Loucy (cell line): ENCODE measurements at regions not wholly inside any gene's neighbourhood (a gene's known extent, or its start where the extent isn't known, plus 50 kb on each side); places are given as distances from the start of the nearest gene placed in this dataset.

Experiments
- EZH2phosphoT487 ChIP-seq: fragments of 200-600 bp; IDR thresholded peaks from 2 replicates; pipeline ENCODE4 v1.6.1; 2018; ENCODE audit warnings: antibody characterized with exemption, mild to moderate bottlenecking, moderate library complexity, borderline replicate concordance
- TF ChIP-seq, protein P1 (sequence below): fragments of 200-600 bp; sonication (generic); conservative IDR thresholded peaks from 2 replicates; pipeline ENCODE4 v1.5.1; 2014; ENCODE audit warnings: mild to moderate bottlenecking, antibody characterized with exemption, low read length

DNA sequence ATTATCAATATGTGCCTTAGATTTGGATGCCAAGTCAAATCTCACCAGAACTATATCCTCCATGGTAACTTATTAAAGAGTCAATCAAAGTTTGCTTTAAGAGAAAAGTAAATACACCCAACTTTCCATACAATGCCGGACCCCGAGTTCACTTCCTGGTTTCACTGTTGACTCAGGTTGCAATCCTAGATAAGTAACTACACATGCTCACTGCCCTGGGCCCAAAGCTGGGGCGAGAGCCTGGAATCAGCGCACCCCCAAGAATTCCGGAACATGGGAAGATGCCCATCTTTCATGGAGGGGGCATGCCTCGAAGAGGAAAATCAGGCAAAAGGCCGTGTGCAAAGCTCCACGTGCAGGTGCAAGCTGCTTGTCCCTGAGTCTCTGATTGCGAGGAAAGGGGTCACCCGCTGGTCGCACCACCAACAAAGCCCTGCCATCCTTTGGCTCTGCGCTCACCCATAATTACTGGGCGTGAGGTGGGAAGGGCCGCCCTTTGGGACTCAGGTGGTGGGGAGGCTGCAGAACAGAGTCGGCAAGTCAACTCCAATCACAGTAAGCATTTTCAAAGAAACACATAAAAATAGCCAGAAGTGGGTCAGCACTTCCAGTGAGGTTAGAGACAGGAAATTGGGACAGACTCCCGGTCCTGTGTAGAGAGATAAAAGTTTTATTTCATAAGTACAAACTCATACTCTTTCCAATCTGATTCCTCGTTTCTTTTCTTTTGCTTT lies 167.7 kb downstream of the TOMM20 start:
- TF ChIP-seq, protein P1, sequence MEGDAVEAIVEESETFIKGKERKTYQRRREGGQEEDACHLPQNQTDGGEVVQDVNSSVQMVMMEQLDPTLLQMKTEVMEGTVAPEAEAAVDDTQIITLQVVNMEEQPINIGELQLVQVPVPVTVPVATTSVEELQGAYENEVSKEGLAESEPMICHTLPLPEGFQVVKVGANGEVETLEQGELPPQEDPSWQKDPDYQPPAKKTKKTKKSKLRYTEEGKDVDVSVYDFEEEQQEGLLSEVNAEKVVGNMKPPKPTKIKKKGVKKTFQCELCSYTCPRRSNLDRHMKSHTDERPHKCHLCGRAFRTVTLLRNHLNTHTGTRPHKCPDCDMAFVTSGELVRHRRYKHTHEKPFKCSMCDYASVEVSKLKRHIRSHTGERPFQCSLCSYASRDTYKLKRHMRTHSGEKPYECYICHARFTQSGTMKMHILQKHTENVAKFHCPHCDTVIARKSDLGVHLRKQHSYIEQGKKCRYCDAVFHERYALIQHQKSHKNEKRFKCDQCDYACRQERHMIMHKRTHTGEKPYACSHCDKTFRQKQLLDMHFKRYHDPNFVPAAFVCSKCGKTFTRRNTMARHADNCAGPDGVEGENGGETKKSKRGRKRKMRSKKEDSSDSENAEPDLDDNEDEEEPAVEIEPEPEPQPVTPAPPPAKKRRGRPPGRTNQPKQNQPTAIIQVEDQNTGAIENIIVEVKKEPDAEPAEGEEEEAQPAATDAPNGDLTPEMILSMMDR: no peak
- no peak for TF ChIP-seq EZH2phosphoT487
